BLaER1 treated with 17β-estradiol and CSF1 and Interleukin-3, amounts not matched to agents 10 nM and 100 nM (cell line): ENCODE measurements at regions not wholly inside any gene's neighbourhood (a gene's known extent, or its start where the extent isn't known, plus 50 kb on each side); places are given as distances from the start of the nearest gene placed in this dataset.
"Not testable (repeated sequence)": the region's sequence is repeated elsewhere in the genome, so short reads cannot be mapped to it uniquely, and the experiment has no call there.

Experiments used
- H3K27ac ChIP-seq, 11 experiments: shearing (Covaris generic); formaldehyde crosslinking; 2 replicates each; pipeline ENCODE4 v1.8.1; 2022
- H3K27me3 ChIP-seq, 11 experiments: shearing (Covaris generic); formaldehyde crosslinking; 2 replicates each; pipeline ENCODE4 v1.8.1; 2022
- H3K36me3 ChIP-seq, 11 experiments: shearing (Covaris generic); formaldehyde crosslinking; 2 replicates each; pipeline ENCODE4 v1.8.1; 2022
- H3K4me1 ChIP-seq, 10 experiments: shearing (Covaris generic); formaldehyde crosslinking; 2 replicates each; pipeline ENCODE4 v1.8.1; 2022
- H3K4me2 ChIP-seq, 11 experiments: shearing (Covaris generic); formaldehyde crosslinking; 2 replicates each; pipeline ENCODE4 v1.8.1; 2022
- H3K4me3 ChIP-seq, 10 experiments: shearing (Covaris generic); formaldehyde crosslinking; 2 replicates each; pipeline ENCODE4 v1.8.1; 2022
- H3K9ac ChIP-seq, 11 experiments: shearing (Covaris generic); formaldehyde crosslinking; 2 replicates each; pipeline ENCODE4 v1.8.1; 2022
- H3K9me3 ChIP-seq, 11 experiments: shearing (Covaris generic); formaldehyde crosslinking; replicated peaks in 1 of 11; 2 replicates each; pipeline ENCODE4 v1.8.1; 2022
- H4K20me1 ChIP-seq, 11 experiments: shearing (Covaris generic); formaldehyde crosslinking; 2 replicates each; pipeline ENCODE4 v1.8.1; 2022
- Cebpa-rat ChIP-seq, 11 experiments: shearing (Covaris generic); IDR thresholded peaks; 2 replicates each; pipeline ENCODE4 v1.8.1; 2022

- TF ChIP-seq Cebpa-rat (IDR thresholded peaks at IDR 0.05), result peak in 1 of 11 experiments; percentile 20; a peak in 1 of 22 replicates
- Histone ChIP-seq H4K20me1 (no peaks in the 10 kb centered on the region), H3K4me1 (peaks cover 0 to 8% (median 0%) of the 10 kb centered on the region in 10 experiments; a peak in 2 of 20 replicates), H3K9ac (no peak overlapping the region), H3K4me3 (no peak overlapping the region), H3K27me3 (no peaks in the 10 kb centered on the region), H3K27ac (no peak overlapping the region), H3K4me2 (no peak overlapping the region), H3K36me3 (no peaks in the 10 kb centered on the region), H3K9me3 (no peaks in the 10 kb centered on the region)
These were observed 342.1 kb downstream of the PRR16 start for GRCh38 chr5:120806202-120806601.

- H3K4me2 ChIP-seq, result no peak overlapping the region
- H3K4me3 ChIP-seq, result no peak overlapping the region
- H3K4me1 ChIP-seq, result peaks cover 0 to under 1% (median 0%) of the 10 kb centered on the region in 10 experiments; a peak in 1 of 20 replicates
- no peaks in the 10 kb centered on the region for H4K20me1 ChIP-seq
- H3K27me3 ChIP-seq, result no peaks in the 10 kb centered on the region
- no peak overlapping the region for H3K9ac ChIP-seq
- H3K9me3 ChIP-seq, result peaks cover 0 to 7% (median 0%) of the 10 kb centered on the region in 11 experiments; a peak in 4 of 22 replicates
- H3K36me3 ChIP-seq, result no peaks in the 10 kb centered on the region
- no peak for TF ChIP-seq Cebpa-rat (IDR thresholded peaks at IDR 0.05)
- H3K27ac ChIP-seq, result no peak overlapping the region
These were observed 344.0 kb downstream of the PRR16 start for GRCh38 chr5:120808135-120808534.

GRCh38 chr5:120808606-120809005 lies 344.5 kb downstream of the PRR16 start:
- H3K36me3 ChIP-seq, result no peaks in the 10 kb centered on the region
- no peak for TF ChIP-seq Cebpa-rat (IDR thresholded peaks at IDR 0.05)

GRCh38 chr5:120813551-120813950 lies 349.5 kb downstream of the PRR16 start:
- TF ChIP-seq Cebpa-rat (IDR thresholded peaks at IDR 0.05), result no peak

More at GRCh38 chr5:120808606-120809005, 344.5 kb downstream of the PRR16 start:
- Histone ChIP-seq H3K4me2 (no peak overlapping the region), H4K20me1 (no peaks in the 10 kb centered on the region), H3K27me3 (no peaks in the 10 kb centered on the region), H3K27ac (no peak overlapping the region), H3K4me3 (no peak overlapping the region), H3K9me3 (peaks cover 0 to 7% (median 0%) of the 10 kb centered on the region in 11 experiments; a peak in 4 of 22 replicates), H3K4me1 (no peaks in the 10 kb centered on the region), H3K9ac (no peak overlapping the region)

GRCh38 chr5:120817044-120817985 lies 353.2 kb downstream of the PRR16 start:
- Histone ChIP-seq H3K4me1 (no peaks in the 10 kb centered on the region), H3K9ac (no peak overlapping the region), H3K27me3 (no peaks in the 10 kb centered on the region), H4K20me1 (no peaks in the 10 kb centered on the region), H3K4me3 (no peak overlapping the region), H3K9me3 (peaks cover 0 to 22% (median 10%) of the 10 kb centered on the region in 11 experiments; a peak in 14 of 22 replicates), H3K36me3 (no peaks in the 10 kb centered on the region), H3K4me2 (no peak overlapping the region), H3K27ac (no peak overlapping the region)
- TF ChIP-seq Cebpa-rat (IDR thresholded peaks at IDR 0.05), result no peak

More at GRCh38 chr5:120813551-120813950, 349.5 kb downstream of the PRR16 start:
- Histone ChIP-seq H3K4me1 (no peaks in the 10 kb centered on the region), H3K4me3 (no peak overlapping the region), H3K9ac (no peak overlapping the region), H3K4me2 (no peak overlapping the region), H3K36me3 (no peaks in the 10 kb centered on the region), H3K27me3 (no peaks in the 10 kb centered on the region), H3K27ac (no peak overlapping the region), H3K9me3 (peaks cover 0 to 16% (median 10%) of the 10 kb centered on the region in 11 experiments; a peak in 14 of 22 replicates), H4K20me1 (no peaks in the 10 kb centered on the region)

GRCh38 chr5:120818128-120818527 lies 354.0 kb downstream of the PRR16 start:
- H3K4me2 ChIP-seq, result no peak overlapping the region
- no peaks in the 10 kb centered on the region for H4K20me1 ChIP-seq
- H3K27ac ChIP-seq, result no peak overlapping the region
- no peaks in the 10 kb centered on the region for H3K4me1 ChIP-seq
- no peak overlapping the region for H3K9ac ChIP-seq
- H3K9me3 ChIP-seq, result peaks cover 0 to 16% (median 10%) of the 10 kb centered on the region in 11 experiments; a peak in 13 of 22 replicates
- H3K36me3 ChIP-seq, result no peaks in the 10 kb centered on the region
- H3K4me3 ChIP-seq, result no peak overlapping the region
- TF ChIP-seq Cebpa-rat (IDR thresholded peaks at IDR 0.05), result no peak
- no peaks in the 10 kb centered on the region for H3K27me3 ChIP-seq

- H3K27ac ChIP-seq, result no peak overlapping the region
- no peak overlapping the region for H3K4me3 ChIP-seq
- H4K20me1 ChIP-seq, result no peaks in the 10 kb centered on the region
- no peak overlapping the region; a peak in 1 of 22 replicates for H3K4me2 ChIP-seq
- no peaks in the 10 kb centered on the region for H3K36me3 ChIP-seq
- H3K27me3 ChIP-seq, result no peaks in the 10 kb centered on the region
- no peaks in the 10 kb centered on the region for H3K4me1 ChIP-seq
- H3K9me3 ChIP-seq, result peaks cover 0 to 7% (median 2%) of the 10 kb centered on the region in 11 experiments; a peak in 6 of 22 replicates
- TF ChIP-seq Cebpa-rat (IDR thresholded peaks at IDR 0.05), result no peak
- no peak overlapping the region for H3K9ac ChIP-seq
These were observed 359.2 kb downstream of the PRR16 start for GRCh38 chr5:120823328-120823727.

GRCh38 chr5:120831646-120832045 lies 367.5 kb downstream of the PRR16 start:
- not testable (repeated sequence) for H3K9me3 ChIP-seq, H3K4me1 ChIP-seq, H3K27me3 ChIP-seq, H3K27ac ChIP-seq, H3K9ac ChIP-seq, H4K20me1 ChIP-seq, H3K4me2 ChIP-seq, H3K4me3 ChIP-seq, H3K36me3 ChIP-seq

- H3K4me2 ChIP-seq, result no peak overlapping the region
These were observed 377.7 kb downstream of the PRR16 start for GRCh38 chr5:120841830-120842229.

More at GRCh38 chr5:120841830-120842229, 377.7 kb downstream of the PRR16 start:
- TF ChIP-seq Cebpa-rat (IDR thresholded peaks at IDR 0.05), result no peak
- no peaks in the 10 kb centered on the region for H3K9me3 ChIP-seq
- no peaks in the 10 kb centered on the region for H3K27me3 ChIP-seq
- no peak overlapping the region for H3K27ac ChIP-seq
- no peaks in the 10 kb centered on the region for H3K4me1 ChIP-seq
- H3K36me3 ChIP-seq, result no peaks in the 10 kb centered on the region
- no peak overlapping the region for H3K4me3 ChIP-seq
- no peaks in the 10 kb centered on the region for H4K20me1 ChIP-seq
- H3K9ac ChIP-seq, result no peak overlapping the region
